HEK293 (cell line): ENCODE measurements at regions not wholly inside any gene's neighbourhood (a gene's known extent, or its start where the extent isn't known, plus 50 kb on each side); places are given as distances from the start of the nearest gene placed in this dataset.

Experiments
- PRDM10 ChIP-seq: fragments of 450-650 bp; formaldehyde crosslinking; IDR thresholded peaks from 2 replicates; pipeline ENCODE4 v1.5.1; 2016; ENCODE audit warnings: missing biosample characterization, missing genetic modification characterization
- ZNF501 ChIP-seq: fragments of 450-650 bp; formaldehyde crosslinking; IDR thresholded peaks from 2 replicates; pipeline ENCODE4 v1.5.1; 2016; ENCODE audit warnings: missing biosample characterization, missing genetic modification characterization
- ZNF621 ChIP-seq: fragments of 450-650 bp; formaldehyde crosslinking; IDR thresholded peaks from 2 replicates; pipeline ENCODE4 v1.5.1; 2017; ENCODE audit warnings: missing biosample characterization, missing genetic modification characterization
- TF ChIP-seq, protein P1 (sequence below): fragments of 450-650 bp; formaldehyde crosslinking; IDR thresholded peaks from 2 replicates; pipeline ENCODE4 v1.5.1; 2016; ENCODE audit warnings: missing biosample characterization, missing genetic modification characterization
- TF ChIP-seq, protein P2 (sequence below): fragments of 450-650 bp; formaldehyde crosslinking; IDR thresholded peaks from 2 replicates; pipeline ENCODE4 v1.5.1; 2016; ENCODE audit warnings: missing biosample characterization, missing genetic modification characterization

GRCh38 chr7:15860264-15860949 is 173.9 kb upstream of the MEOX2 start:
- TF ChIP-seq, protein P1, sequence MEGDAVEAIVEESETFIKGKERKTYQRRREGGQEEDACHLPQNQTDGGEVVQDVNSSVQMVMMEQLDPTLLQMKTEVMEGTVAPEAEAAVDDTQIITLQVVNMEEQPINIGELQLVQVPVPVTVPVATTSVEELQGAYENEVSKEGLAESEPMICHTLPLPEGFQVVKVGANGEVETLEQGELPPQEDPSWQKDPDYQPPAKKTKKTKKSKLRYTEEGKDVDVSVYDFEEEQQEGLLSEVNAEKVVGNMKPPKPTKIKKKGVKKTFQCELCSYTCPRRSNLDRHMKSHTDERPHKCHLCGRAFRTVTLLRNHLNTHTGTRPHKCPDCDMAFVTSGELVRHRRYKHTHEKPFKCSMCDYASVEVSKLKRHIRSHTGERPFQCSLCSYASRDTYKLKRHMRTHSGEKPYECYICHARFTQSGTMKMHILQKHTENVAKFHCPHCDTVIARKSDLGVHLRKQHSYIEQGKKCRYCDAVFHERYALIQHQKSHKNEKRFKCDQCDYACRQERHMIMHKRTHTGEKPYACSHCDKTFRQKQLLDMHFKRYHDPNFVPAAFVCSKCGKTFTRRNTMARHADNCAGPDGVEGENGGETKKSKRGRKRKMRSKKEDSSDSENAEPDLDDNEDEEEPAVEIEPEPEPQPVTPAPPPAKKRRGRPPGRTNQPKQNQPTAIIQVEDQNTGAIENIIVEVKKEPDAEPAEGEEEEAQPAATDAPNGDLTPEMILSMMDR (tag by site-specific recombination) = no peak
- TF ChIP-seq ZNF501 = no peak
- TF ChIP-seq, protein P2, sequence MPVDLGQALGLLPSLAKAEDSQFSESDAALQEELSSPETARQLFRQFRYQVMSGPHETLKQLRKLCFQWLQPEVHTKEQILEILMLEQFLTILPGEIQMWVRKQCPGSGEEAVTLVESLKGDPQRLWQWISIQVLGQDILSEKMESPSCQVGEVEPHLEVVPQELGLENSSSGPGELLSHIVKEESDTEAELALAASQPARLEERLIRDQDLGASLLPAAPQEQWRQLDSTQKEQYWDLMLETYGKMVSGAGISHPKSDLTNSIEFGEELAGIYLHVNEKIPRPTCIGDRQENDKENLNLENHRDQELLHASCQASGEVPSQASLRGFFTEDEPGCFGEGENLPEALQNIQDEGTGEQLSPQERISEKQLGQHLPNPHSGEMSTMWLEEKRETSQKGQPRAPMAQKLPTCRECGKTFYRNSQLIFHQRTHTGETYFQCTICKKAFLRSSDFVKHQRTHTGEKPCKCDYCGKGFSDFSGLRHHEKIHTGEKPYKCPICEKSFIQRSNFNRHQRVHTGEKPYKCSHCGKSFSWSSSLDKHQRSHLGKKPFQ (tag by site-specific recombination) = no peak
- TF ChIP-seq PRDM10 (tag by site-specific recombination) = no peak
- no peak for TF ChIP-seq ZNF621
